ENCODE measurements at regions not wholly inside any gene's neighbourhood (a gene's known extent, or its start where the extent isn't known, plus 50 kb on each side); places are given as distances from the start of the nearest gene placed in this dataset.

GRCh38 chr12:107360033-107360432, 266.7 kb upstream of the CRY1 start:
- TF ChIP-seq ZKSCAN8 (CRISPR knock-in tag; IDR thresholded peaks at IDR 0.05) (no peak), RBFOX2 (IDR thresholded peaks at IDR 0.05; ENCODE audit: low read depth, low read length) (no peak), ZNF311 (CRISPR knock-in tag; IDR thresholded peaks at IDR 0.05) (no peak), IFI16 (CRISPR knock-in tag; IDR thresholded peaks at IDR 0.05) (no peak), NFE2 (IDR thresholded peaks at IDR 0.05; ENCODE audit: low read depth) (no peak), LARP7 (IDR thresholded peaks at IDR 0.05) (no peak), POLR2AphosphoS2 (IDR thresholded peaks at IDR 0.05; ENCODE audit: low read length) (no peak)
- TF ChIP-seq, protein P1, sequence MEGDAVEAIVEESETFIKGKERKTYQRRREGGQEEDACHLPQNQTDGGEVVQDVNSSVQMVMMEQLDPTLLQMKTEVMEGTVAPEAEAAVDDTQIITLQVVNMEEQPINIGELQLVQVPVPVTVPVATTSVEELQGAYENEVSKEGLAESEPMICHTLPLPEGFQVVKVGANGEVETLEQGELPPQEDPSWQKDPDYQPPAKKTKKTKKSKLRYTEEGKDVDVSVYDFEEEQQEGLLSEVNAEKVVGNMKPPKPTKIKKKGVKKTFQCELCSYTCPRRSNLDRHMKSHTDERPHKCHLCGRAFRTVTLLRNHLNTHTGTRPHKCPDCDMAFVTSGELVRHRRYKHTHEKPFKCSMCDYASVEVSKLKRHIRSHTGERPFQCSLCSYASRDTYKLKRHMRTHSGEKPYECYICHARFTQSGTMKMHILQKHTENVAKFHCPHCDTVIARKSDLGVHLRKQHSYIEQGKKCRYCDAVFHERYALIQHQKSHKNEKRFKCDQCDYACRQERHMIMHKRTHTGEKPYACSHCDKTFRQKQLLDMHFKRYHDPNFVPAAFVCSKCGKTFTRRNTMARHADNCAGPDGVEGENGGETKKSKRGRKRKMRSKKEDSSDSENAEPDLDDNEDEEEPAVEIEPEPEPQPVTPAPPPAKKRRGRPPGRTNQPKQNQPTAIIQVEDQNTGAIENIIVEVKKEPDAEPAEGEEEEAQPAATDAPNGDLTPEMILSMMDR (IDR thresholded peaks at IDR 0.05 in 2 of 3, conservative IDR thresholded peaks at IDR 0.05 in 1 of 3; ENCODE audit: insufficient read depth in 2 of 3, low read depth in 1 of 3, low read length in 3 of 3) = no peak
